ENCODE measurements at regions not wholly inside any gene's neighbourhood (a gene's known extent, or its start where the extent isn't known, plus 50 kb on each side); places are given as distances from the start of the nearest gene placed in this dataset.

- TF ChIP-seq L3MBTL2 (conservative IDR thresholded peaks at IDR 0.05) (no peak), CTBP1 (IDR thresholded peaks at IDR 0.05; ENCODE audit: borderline replicate concordance) (no peak), LEF1 (IDR thresholded peaks at IDR 0.05; ENCODE audit: borderline replicate concordance) (no peak), ZNF384 (IDR thresholded peaks at IDR 0.05) (no peak), TARDBP (IDR thresholded peaks at IDR 0.05) (no peak)
- ChIA-PET POLR2A (no interaction called here), CTCF (no interaction called here)
- no peak for DNase-seq (ENCODE audit: extremely low spot score)
Measured at GRCh38 chr21:27146268-27146667, 179.4 kb upstream of the ADAMTS5 start.

- ChIA-PET CTCF (no interaction called here), POLR2A (no interaction called here)
- DNase-seq (ENCODE audit: extremely low spot score) = no peak
- TF ChIP-seq SUZ12 (IDR thresholded peaks at IDR 0.05) = no peak
- TF ChIP-seq FOXM1 (IDR thresholded peaks at IDR 0.05; ENCODE audit: borderline replicate concordance) = no peak
- TF ChIP-seq NFRKB (IDR thresholded peaks at IDR 0.05) = no peak
- no peak for TF ChIP-seq PKNOX1 (IDR thresholded peaks at IDR 0.05)
- TF ChIP-seq ELF4 (IDR thresholded peaks at IDR 0.05) = no peak
- no peak for TF ChIP-seq FOXK2 (IDR thresholded peaks at IDR 0.05)
- TF ChIP-seq CTBP1 (IDR thresholded peaks at IDR 0.05; ENCODE audit: borderline replicate concordance) = no peak
- no peak for TF ChIP-seq L3MBTL2 (conservative IDR thresholded peaks at IDR 0.05)
- TF ChIP-seq BHLHE40 (IDR thresholded peaks at IDR 0.05; ENCODE audit: borderline replicate concordance) = no peak
- TF ChIP-seq SP1 (IDR thresholded peaks at IDR 0.05) = no peak
- no peak for TF ChIP-seq ZNF384 (IDR thresholded peaks at IDR 0.05)
- TF ChIP-seq TARDBP (IDR thresholded peaks at IDR 0.05) = no peak
Measured at GRCh38 chr21:27145134-27145798, 178.4 kb upstream of the ADAMTS5 start.

GRCh38 chr21:27143476-27143875 lies 176.6 kb upstream of the ADAMTS5 start:
- DNase-seq (ENCODE audit: extremely low spot score) = no peak
- CTCF ChIA-PET = no interaction called here
- no peak for TF ChIP-seq CTBP1 (IDR thresholded peaks at IDR 0.05; ENCODE audit: borderline replicate concordance)
- TF ChIP-seq HDGF (IDR thresholded peaks at IDR 0.05; ENCODE audit: borderline replicate concordance) = no peak
- TF ChIP-seq FOXA1 (IDR thresholded peaks at IDR 0.05) = no peak
- POLR2A ChIA-PET = no interaction called here

GRCh38 chr21:27139526-27139925 lies 172.6 kb upstream of the ADAMTS5 start:
- DNase-seq (ENCODE audit: extremely low spot score) = no peak
- CTCF ChIA-PET = no interaction called here
- TF ChIP-seq L3MBTL2 (conservative IDR thresholded peaks at IDR 0.05) (no peak), CTBP1 (IDR thresholded peaks at IDR 0.05; ENCODE audit: borderline replicate concordance) (no peak), HDGF (IDR thresholded peaks at IDR 0.05; ENCODE audit: borderline replicate concordance) (no peak)
- POLR2A ChIA-PET = no interaction called here

- POLR2A ChIA-PET = no interaction called here
- no peak for DNase-seq (ENCODE audit: extremely low spot score)
- TF ChIP-seq BHLHE40 (IDR thresholded peaks at IDR 0.05; ENCODE audit: borderline replicate concordance) (no peak), SP1 (IDR thresholded peaks at IDR 0.05) (no peak), HDGF (IDR thresholded peaks at IDR 0.05; ENCODE audit: borderline replicate concordance) (no peak), ELF4 (IDR thresholded peaks at IDR 0.05) (no peak), ZNF384 (IDR thresholded peaks at IDR 0.05) (no peak), NFRKB (IDR thresholded peaks at IDR 0.05) (no peak)
- CTCF ChIA-PET = no interaction called here
Measured at GRCh38 chr21:27134516-27134915, 167.6 kb upstream of the ADAMTS5 start.

- DNase-seq (ENCODE audit: extremely low spot score) = no peak
- TF ChIP-seq LEF1 (IDR thresholded peaks at IDR 0.05; ENCODE audit: borderline replicate concordance) (no peak), HDGF (IDR thresholded peaks at IDR 0.05; ENCODE audit: borderline replicate concordance) (no peak), ELF4 (IDR thresholded peaks at IDR 0.05) (no peak), FOXK2 (IDR thresholded peaks at IDR 0.05) (no peak), ARNT (IDR thresholded peaks at IDR 0.05) (no peak), ZNF384 (IDR thresholded peaks at IDR 0.05) (no peak), TARDBP (IDR thresholded peaks at IDR 0.05) (no peak), PKNOX1 (IDR thresholded peaks at IDR 0.05) (no peak), L3MBTL2 (conservative IDR thresholded peaks at IDR 0.05) (no peak), SP1 (IDR thresholded peaks at IDR 0.05) (no peak), FOXA1 (IDR thresholded peaks at IDR 0.05) (no peak), CTBP1 (IDR thresholded peaks at IDR 0.05; ENCODE audit: borderline replicate concordance) (no peak), FOXM1 (IDR thresholded peaks at IDR 0.05; ENCODE audit: borderline replicate concordance) (no peak), SUZ12 (IDR thresholded peaks at IDR 0.05) (no peak), NFRKB (IDR thresholded peaks at IDR 0.05) (no peak), BHLHE40 (IDR thresholded peaks at IDR 0.05; ENCODE audit: borderline replicate concordance) (no peak)
- ChIA-PET CTCF (no interaction called here), POLR2A (no interaction called here)
Measured at GRCh38 chr21:27132266-27132665, 165.4 kb upstream of the ADAMTS5 start.

GRCh38 chr21:27130154-27130553 lies 163.3 kb upstream of the ADAMTS5 start:
- TF ChIP-seq FOXM1 (IDR thresholded peaks at IDR 0.05; ENCODE audit: borderline replicate concordance) (no peak), LEF1 (IDR thresholded peaks at IDR 0.05; ENCODE audit: borderline replicate concordance) (no peak), SP1 (IDR thresholded peaks at IDR 0.05) (no peak), FOXA1 (IDR thresholded peaks at IDR 0.05) (no peak), ZNF384 (IDR thresholded peaks at IDR 0.05) (no peak), L3MBTL2 (conservative IDR thresholded peaks at IDR 0.05) (no peak), ELF4 (IDR thresholded peaks at IDR 0.05) (no peak), NFRKB (IDR thresholded peaks at IDR 0.05) (no peak)
- CTCF ChIA-PET = no interaction called here
- POLR2A ChIA-PET = no interaction called here
- DNase-seq (ENCODE audit: extremely low spot score) = no peak

- TF ChIP-seq NFRKB (IDR thresholded peaks at IDR 0.05) = no peak
- no peak for TF ChIP-seq TARDBP (IDR thresholded peaks at IDR 0.05)
- TF ChIP-seq BHLHE40 (IDR thresholded peaks at IDR 0.05; ENCODE audit: borderline replicate concordance) = no peak
- no peak for TF ChIP-seq L3MBTL2 (conservative IDR thresholded peaks at IDR 0.05)
- no peak for TF ChIP-seq FOXK2 (IDR thresholded peaks at IDR 0.05)
- no peak for TF ChIP-seq FOXA1 (IDR thresholded peaks at IDR 0.05)
- TF ChIP-seq SUZ12 (IDR thresholded peaks at IDR 0.05) = no peak
- TF ChIP-seq SP1 (IDR thresholded peaks at IDR 0.05) = no peak
- TF ChIP-seq ARNT (IDR thresholded peaks at IDR 0.05) = no peak
- no peak for TF ChIP-seq ELF4 (IDR thresholded peaks at IDR 0.05)
- TF ChIP-seq PKNOX1 (IDR thresholded peaks at IDR 0.05) = no peak
- TF ChIP-seq HDGF (IDR thresholded peaks at IDR 0.05; ENCODE audit: borderline replicate concordance) = no peak
- no peak for TF ChIP-seq FOXM1 (IDR thresholded peaks at IDR 0.05; ENCODE audit: borderline replicate concordance)
- no peak for TF ChIP-seq ZNF384 (IDR thresholded peaks at IDR 0.05)
- no peak for TF ChIP-seq CTBP1 (IDR thresholded peaks at IDR 0.05; ENCODE audit: borderline replicate concordance)
- no peak for TF ChIP-seq LEF1 (IDR thresholded peaks at IDR 0.05; ENCODE audit: borderline replicate concordance)
- DNase-seq (ENCODE audit: extremely low spot score) = no peak
- ChIA-PET CTCF (no interaction called here), POLR2A (no interaction called here)
Measured at GRCh38 chr21:27129694-27130093, 162.8 kb upstream of the ADAMTS5 start.

Measured in HEK293T (cell line).